NCI-H2171 (cell line): ENCODE measurements at regions not wholly inside any gene's neighbourhood (a gene's known extent, or its start where the extent isn't known, plus 50 kb on each side); places are given as distances from the start of the nearest gene placed in this dataset.
A peak's percentile ranks its signal among the peaks of the same experiment; 100 is the strongest.
"Not testable (repeated sequence)": the region's sequence is repeated elsewhere in the genome, so short reads cannot be mapped to it uniquely, and the experiment has no call there.

ENCODE experiments used
- DNase-seq: peaks from one replicate; lab custom pipeline; 2025; lab: John Stamatoyannopoulos, UW

GRCh38 chr10:46202405-46202804 is 84.4 kb upstream of the ANTXRL start:
- DNase-seq = not testable (repeated sequence)

- not testable (repeated sequence) for DNase-seq
Observed at GRCh38 chr10:46204482-46205102, 82.2 kb upstream of the ANTXRL start.

GRCh38 chr10:46210427-46210826 is 76.4 kb upstream of the ANTXRL start:
- DNase-seq = not testable (repeated sequence)

- DNase-seq = no peak
Observed at GRCh38 chr10:46215426-46215825, 71.4 kb upstream of the ANTXRL start.

GRCh38 chr10:46216003-46216634 is 70.7 kb upstream of the ANTXRL start:
- DNase-seq = no peak

GRCh38 chr10:46216836-46217751 is 69.7 kb upstream of the ANTXRL start:
- no peak for DNase-seq

GRCh38 chr10:46217752-46218453 is 68.9 kb upstream of the ANTXRL start:
- no peak for DNase-seq

- no peak for DNase-seq
Observed at GRCh38 chr10:46218921-46219320, 67.9 kb upstream of the ANTXRL start.

GRCh38 chr10:46219431-46219990 is 67.3 kb upstream of the ANTXRL start:
- peak; percentile 25 for DNase-seq

GRCh38 chr10:46220187-46220586 is 66.6 kb upstream of the ANTXRL start:
- no peak for DNase-seq

GRCh38 chr10:46220872-46221538 is 65.8 kb upstream of the ANTXRL start:
- DNase-seq = no peak

- no peak for DNase-seq
Observed at GRCh38 chr10:46222364-46222935, 64.3 kb upstream of the ANTXRL start.

GRCh38 chr10:46223064-46223480 is 63.7 kb upstream of the ANTXRL start:
- DNase-seq = no peak

GRCh38 chr10:46223626-46224413 is 63.0 kb upstream of the ANTXRL start:
- no peak for DNase-seq

GRCh38 chr10:46224414-46224682 is 62.4 kb upstream of the ANTXRL start:
- DNase-seq = no peak

GRCh38 chr10:46225597-46225996 is 61.2 kb upstream of the ANTXRL start:
- DNase-seq = no peak

- DNase-seq = peak; percentile 56
Observed at GRCh38 chr10:46226232-46226631, 60.6 kb upstream of the ANTXRL start.

- no peak for DNase-seq
Observed at GRCh38 chr10:46226900-46227558, 59.8 kb upstream of the ANTXRL start.

- DNase-seq = no peak
Observed at GRCh38 chr10:46227571-46227935, 59.2 kb upstream of the ANTXRL start.
